Testis (tissue), 2 donors: ENCODE measurements at regions not wholly inside any gene's neighbourhood (a gene's known extent, or its start where the extent isn't known, plus 50 kb on each side); places are given as distances from the start of the nearest gene placed in this dataset.

ENCODE experiments used
- CTCF ChIP-seq, 3 experiments: fragments of 450-650 bp in 2 of 3; fragments of 200-600 bp in 1 of 3; sonication (generic) in 1 of 3; IDR thresholded peaks; one replicate each; pipeline ENCODE4 v1.5.1; 2016 to 2019; ENCODE audit warnings: antibody characterized with exemption in 3 of 3, mild to moderate bottlenecking in 2 of 3, moderate library complexity in 1 of 3
- POLR2A ChIP-seq: fragments of 450-650 bp; IDR thresholded peaks from one replicate; pipeline ENCODE4 v1.6.1; 2017; ENCODE audit warnings: antibody characterized with exemption, mild to moderate bottlenecking, moderate library complexity

DNA sequence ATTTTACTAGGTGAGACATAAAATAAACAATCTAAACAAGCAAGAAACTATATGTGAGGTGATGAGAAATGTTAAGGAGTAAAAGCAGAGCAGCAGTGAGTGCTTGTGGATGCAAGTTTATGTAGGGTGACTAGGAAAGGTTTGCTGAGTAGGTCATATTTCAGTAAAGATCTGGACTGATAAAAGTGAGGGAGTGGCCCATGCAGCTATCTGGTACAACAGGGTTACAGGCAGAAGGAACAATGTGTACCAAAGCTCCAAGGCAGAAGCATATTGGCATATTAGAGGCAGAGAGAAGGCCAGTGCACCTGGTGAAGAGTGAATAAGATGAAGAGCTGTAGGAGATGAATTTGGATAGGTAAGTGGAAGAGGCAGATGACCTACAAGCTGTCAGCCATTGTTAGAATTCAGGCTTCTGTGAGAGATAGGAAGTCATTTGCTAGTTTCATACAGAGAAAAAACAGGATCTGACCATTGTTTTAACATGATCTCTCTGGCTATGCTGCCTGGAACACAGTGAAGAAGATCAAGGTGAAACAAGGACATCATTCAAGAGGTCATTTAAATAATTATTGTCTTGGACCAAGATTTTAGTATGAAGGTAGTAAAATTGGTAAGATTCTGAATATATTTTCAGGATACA is 274.6 kb downstream of the ANKRD50 start:
- no peak for TF ChIP-seq CTCF (IDR thresholded peaks at IDR 0.05)
- TF ChIP-seq POLR2A = no peak
